PC-3 (cell line): ENCODE measurements at regions not wholly inside any gene's neighbourhood (a gene's known extent, or its start where the extent isn't known, plus 50 kb on each side); places are given as distances from the start of the nearest gene placed in this dataset.

Source experiments
- EZH2 ChIP-seq: fragments of 300-600 bp; sonication (generic); IDR thresholded peaks from one replicate; pipeline ENCODE4 v1.6.1; 2017; ENCODE audit warnings: antibody characterized with exemption, mild to moderate bottlenecking, low read length; ENCODE audit not compliant: unreplicated experiment
- EZH2phosphoT487 ChIP-seq: fragments of 300-600 bp; sonication (generic); IDR thresholded peaks from 2 replicates; pipeline ENCODE4 v1.6.1; 2018; ENCODE audit warnings: mild to moderate bottlenecking, antibody characterized with exemption, low read length, borderline replicate concordance
- TF ChIP-seq, protein P1 (sequence below): fragments of 300-600 bp; sonication (generic); conservative IDR thresholded peaks from 2 replicates; pipeline ENCODE4 v1.5.1; 2017; ENCODE audit warnings: antibody characterized with exemption, low read depth, mild to moderate bottlenecking, low read length

DNA sequence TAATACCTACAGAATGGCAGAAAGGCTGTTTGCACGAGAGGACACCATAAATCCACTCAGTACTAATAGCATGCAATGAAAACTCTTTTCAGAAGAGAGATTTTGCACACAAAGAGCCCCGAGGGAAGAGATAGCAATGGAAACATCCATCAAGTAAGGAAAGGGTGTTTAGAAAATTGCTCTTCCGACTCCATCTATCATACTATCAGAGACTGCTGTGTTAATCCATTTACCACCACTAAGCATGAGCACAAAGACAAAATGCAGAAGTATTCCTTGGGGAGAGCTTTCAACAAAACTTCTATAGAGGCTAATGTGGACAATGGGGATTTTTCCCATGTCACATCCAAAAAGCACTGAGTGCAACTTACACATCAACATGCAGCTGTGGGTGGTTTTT is 72.1 kb upstream of the PLAAT1 start:
- TF ChIP-seq, protein P1, sequence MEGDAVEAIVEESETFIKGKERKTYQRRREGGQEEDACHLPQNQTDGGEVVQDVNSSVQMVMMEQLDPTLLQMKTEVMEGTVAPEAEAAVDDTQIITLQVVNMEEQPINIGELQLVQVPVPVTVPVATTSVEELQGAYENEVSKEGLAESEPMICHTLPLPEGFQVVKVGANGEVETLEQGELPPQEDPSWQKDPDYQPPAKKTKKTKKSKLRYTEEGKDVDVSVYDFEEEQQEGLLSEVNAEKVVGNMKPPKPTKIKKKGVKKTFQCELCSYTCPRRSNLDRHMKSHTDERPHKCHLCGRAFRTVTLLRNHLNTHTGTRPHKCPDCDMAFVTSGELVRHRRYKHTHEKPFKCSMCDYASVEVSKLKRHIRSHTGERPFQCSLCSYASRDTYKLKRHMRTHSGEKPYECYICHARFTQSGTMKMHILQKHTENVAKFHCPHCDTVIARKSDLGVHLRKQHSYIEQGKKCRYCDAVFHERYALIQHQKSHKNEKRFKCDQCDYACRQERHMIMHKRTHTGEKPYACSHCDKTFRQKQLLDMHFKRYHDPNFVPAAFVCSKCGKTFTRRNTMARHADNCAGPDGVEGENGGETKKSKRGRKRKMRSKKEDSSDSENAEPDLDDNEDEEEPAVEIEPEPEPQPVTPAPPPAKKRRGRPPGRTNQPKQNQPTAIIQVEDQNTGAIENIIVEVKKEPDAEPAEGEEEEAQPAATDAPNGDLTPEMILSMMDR: no peak
- TF ChIP-seq EZH2phosphoT487 (no peak), EZH2 (no peak)
